ENCODE measurements at regions not wholly inside any gene's neighbourhood (a gene's known extent, or its start where the extent isn't known, plus 50 kb on each side); places are given as distances from the start of the nearest gene placed in this dataset.

GRCh38 chr5:89899559-89899958, 510.0 kb downstream of the CETN3 start:
- TF ChIP-seq CTCF (IDR thresholded peaks at IDR 0.05 in 8 of 11, conservative IDR thresholded peaks at IDR 0.05 in 3 of 11) (no peak), POLR2A (IDR thresholded peaks at IDR 0.05) (no peak), POLR2AphosphoS5 (IDR thresholded peaks at IDR 0.05) (no peak)
- intact Hi-C loops (cut with DNase I; ENCODE audit: low total_unique reads), result no loop called here
- no peak overlapping the region for H3K4me3 ChIP-seq
- H3K36me3 ChIP-seq, result no peaks in the 10 kb centered on the region
- DNase-seq, result no peak
- no peak overlapping the region for H3K27ac ChIP-seq
- H3K4me1 ChIP-seq, result no peaks in the 10 kb centered on the region
- no peaks in the 10 kb centered on the region for H3K27me3 ChIP-seq (replicated peaks in 1 of 7)
- H3K9me3 ChIP-seq, result peaks cover 0 to 22% (median 18%) of the 10 kb centered on the region in 8 donors

GRCh38 chr5:89893546-89893945, 516.0 kb downstream of the CETN3 start:
- no peak overlapping the region for H3K27ac ChIP-seq
- no peak for DNase-seq
- intact Hi-C loops (cut with DNase I; ENCODE audit: low total_unique reads), result no loop called here
- H3K9me3 ChIP-seq, result peaks cover 4 to 53% (median 47%) of the 10 kb centered on the region in 8 donors
- WGBS, 5 donors, result 76 to 92% (median 83%) methylated on average over 2 of the region's 2 CpGs
- no peaks in the 10 kb centered on the region for H3K36me3 ChIP-seq
- H3K27me3 ChIP-seq (replicated peaks in 1 of 7), result no peaks in the 10 kb centered on the region
- H3K4me1 ChIP-seq, result no peaks in the 10 kb centered on the region
- H3K4me3 ChIP-seq, result no peak overlapping the region
- TF ChIP-seq POLR2A (IDR thresholded peaks at IDR 0.05) (no peak), POLR2AphosphoS5 (IDR thresholded peaks at IDR 0.05) (no peak), CTCF (IDR thresholded peaks at IDR 0.05 in 8 of 11, conservative IDR thresholded peaks at IDR 0.05 in 3 of 11) (no peak)

GRCh38 chr5:89885670-89886069, 523.9 kb downstream of the CETN3 start:
- Histone ChIP-seq H3K4me3 (no peak overlapping the region), H3K36me3 (no peaks in the 10 kb centered on the region), H3K9me3 (no peaks in the 10 kb centered on the region), H3K4me1 (no peaks in the 10 kb centered on the region), H3K27me3 (replicated peaks in 1 of 7) (no peaks in the 10 kb centered on the region), H3K27ac (no peak overlapping the region)
- TF ChIP-seq POLR2A (IDR thresholded peaks at IDR 0.05) (no peak), CTCF (IDR thresholded peaks at IDR 0.05 in 8 of 11, conservative IDR thresholded peaks at IDR 0.05 in 3 of 11) (no peak), POLR2AphosphoS5 (IDR thresholded peaks at IDR 0.05) (no peak)
- intact Hi-C loops (cut with DNase I; ENCODE audit: low total_unique reads), result no loop called here
- DNase-seq, result no peak

- Histone ChIP-seq H3K27ac (no peak overlapping the region), H3K36me3 (no peaks in the 10 kb centered on the region), H3K4me3 (no peak overlapping the region), H3K27me3 (replicated peaks in 1 of 7) (no peaks in the 10 kb centered on the region), H3K4me1 (no peaks in the 10 kb centered on the region), H3K9me3 (no peaks in the 10 kb centered on the region)
- TF ChIP-seq POLR2AphosphoS5 (IDR thresholded peaks at IDR 0.05) (no peak), POLR2A (IDR thresholded peaks at IDR 0.05) (no peak), CTCF (IDR thresholded peaks at IDR 0.05 in 8 of 11, conservative IDR thresholded peaks at IDR 0.05 in 3 of 11) (no peak)
- intact Hi-C loops (cut with DNase I; ENCODE audit: low total_unique reads), result no loop called here
- no peak for DNase-seq
Observed at GRCh38 chr5:89883967-89884366, 525.6 kb downstream of the CETN3 start.

Measured in spleen (tissue), 11 donors.